T-helper 2 cell (primary cell): ENCODE measurements at regions not wholly inside any gene's neighbourhood (a gene's known extent, or its start where the extent isn't known, plus 50 kb on each side); places are given as distances from the start of the nearest gene placed in this dataset.

Experiments used
- DNase-seq, 5 experiments: peaks; one replicate each; pipeline versions ENCODE4 v3.0.0 to v3.0.0-alpha.2; 2012 to 2022

- no peak for DNase-seq
Measured at GRCh38 chr9:131809941-131810344, 70.1 kb upstream of the RAPGEF1 start.

GRCh38 chr9:131808291-131808690 is 68.4 kb upstream of the RAPGEF1 start:
- no peak for DNase-seq

GRCh38 chr9:131807144-131807983 is 67.5 kb upstream of the RAPGEF1 start:
- no peak for DNase-seq

- DNase-seq: no peak
Measured at GRCh38 chr9:131805803-131806202, 65.9 kb upstream of the RAPGEF1 start.

GRCh38 chr9:131804826-131805225 is 65.0 kb upstream of the RAPGEF1 start:
- DNase-seq: no peak

- DNase-seq: no peak
Measured at GRCh38 chr9:131803758-131804411, 64.0 kb upstream of the RAPGEF1 start.

GRCh38 chr9:131801810-131802209 is 61.9 kb upstream of the RAPGEF1 start:
- DNase-seq: no peak

GRCh38 chr9:131800843-131801242 is 61.0 kb upstream of the RAPGEF1 start:
- no peak for DNase-seq

GRCh38 chr9:131800366-131800765 is 60.5 kb upstream of the RAPGEF1 start:
- no peak for DNase-seq

GRCh38 chr9:131799177-131799823 is 59.4 kb upstream of the RAPGEF1 start:
- DNase-seq: peak in 4 of 5 experiments; percentile 30 to 52 (median 35)

GRCh38 chr9:131798246-131798645 is 58.4 kb upstream of the RAPGEF1 start:
- no peak for DNase-seq

GRCh38 chr9:131794393-131794792 is 54.5 kb upstream of the RAPGEF1 start:
- no peak for DNase-seq

- no peak for DNase-seq
Measured at GRCh38 chr9:131791542-131792254, 51.8 kb upstream of the RAPGEF1 start.
